ENCODE measurements at regions not wholly inside any gene's neighbourhood (a gene's known extent, or its start where the extent isn't known, plus 50 kb on each side); places are given as distances from the start of the nearest gene placed in this dataset.
"Not testable (repeated sequence)": the region's sequence is repeated elsewhere in the genome, so short reads cannot be mapped to it uniquely, and the experiment has no call there.

GRCh38 chr5:86557920-86558319 is 59.8 kb upstream of the COX7C start:
- no peaks in the 10 kb centered on the region for H3K27me3 ChIP-seq (ENCODE audit: insufficient read depth, low read depth, low read length)
- no peaks in the 10 kb centered on the region for H3K9me2 ChIP-seq (ENCODE audit: insufficient read depth, low read length)
- no peak overlapping the region for H3K4me2 ChIP-seq (ENCODE audit: low read length)
- no peaks in the 10 kb centered on the region for H3K79me2 ChIP-seq (replicated peaks; ENCODE audit: insufficient read depth, low read length)
- H3K9me3 ChIP-seq (ENCODE audit: low read length): no peaks in the 10 kb centered on the region
- H3K4me3 ChIP-seq (ENCODE audit: low read length): no peak overlapping the region
- no peak overlapping the region for H2AFZ ChIP-seq (ENCODE audit: low read depth, low read length)
- no peaks in the 10 kb centered on the region for H3K36me3 ChIP-seq (ENCODE audit: insufficient read depth, low read length)
- TF ChIP-seq SMC3 (conservative IDR thresholded peaks at IDR 0.05; ENCODE audit: poor library complexity) (no peak), CTCF (IDR thresholded peaks at IDR 0.05; ENCODE audit: poor library complexity, severe bottlenecking) (no peak), REST (IDR thresholded peaks at IDR 0.05; ENCODE audit: borderline replicate concordance) (no peak), MXI1 (conservative IDR thresholded peaks at IDR 0.05; ENCODE audit: poor library complexity, severe bottlenecking) (no peak), RAD21 (conservative IDR thresholded peaks at IDR 0.05) (no peak), EZH2 (IDR thresholded peaks at IDR 0.05; ENCODE audit: borderline replicate concordance, insufficient read depth, low read length, poor library complexity, severe bottlenecking) (no peak), TAF1 (IDR thresholded peaks at IDR 0.05; ENCODE audit: low read depth) (no peak), EP300 (conservative IDR thresholded peaks at IDR 0.05; ENCODE audit: poor library complexity, severe bottlenecking) (no peak), POLR2AphosphoS5 (IDR thresholded peaks at IDR 0.05) (no peak)
- no peak overlapping the region for H3K27ac ChIP-seq (ENCODE audit: low read length)
- no peaks in the 10 kb centered on the region for H4K20me1 ChIP-seq (ENCODE audit: insufficient read depth)
- no peaks in the 10 kb centered on the region for H3F3A ChIP-seq (ENCODE audit: insufficient read depth, low read length, poor library complexity, severe bottlenecking)
- no peak overlapping the region for H3K9ac ChIP-seq (ENCODE audit: low read length)

GRCh38 chr5:86565197-86565789 is 52.4 kb upstream of the COX7C start:
- Histone ChIP-seq H3K4me2 (ENCODE audit: low read length) (no peak overlapping the region), H3K27ac (ENCODE audit: low read length) (no peak overlapping the region), H3K9me3 (ENCODE audit: low read length) (no peaks in the 10 kb centered on the region), H3K36me3 (ENCODE audit: insufficient read depth, low read length) (no peaks in the 10 kb centered on the region), H3K4me3 (ENCODE audit: low read length) (no peak overlapping the region), H3K9ac (ENCODE audit: low read length) (no peak overlapping the region), H3K9me2 (ENCODE audit: insufficient read depth, low read length) (no peaks in the 10 kb centered on the region), H2AFZ (ENCODE audit: low read depth, low read length) (no peak overlapping the region), H3K79me2 (replicated peaks; ENCODE audit: insufficient read depth, low read length) (no peaks in the 10 kb centered on the region), H3K27me3 (ENCODE audit: insufficient read depth, low read depth, low read length) (no peaks in the 10 kb centered on the region), H4K20me1 (ENCODE audit: insufficient read depth) (no peaks in the 10 kb centered on the region), H3F3A (ENCODE audit: insufficient read depth, low read length, poor library complexity, severe bottlenecking) (no peaks in the 10 kb centered on the region)
- TF ChIP-seq MXI1 (conservative IDR thresholded peaks at IDR 0.05; ENCODE audit: poor library complexity, severe bottlenecking) (no peak), TAF1 (IDR thresholded peaks at IDR 0.05; ENCODE audit: low read depth) (no peak), RAD21 (conservative IDR thresholded peaks at IDR 0.05) (no peak), POLR2AphosphoS5 (IDR thresholded peaks at IDR 0.05) (no peak), SMC3 (conservative IDR thresholded peaks at IDR 0.05; ENCODE audit: poor library complexity) (no peak), EZH2 (IDR thresholded peaks at IDR 0.05; ENCODE audit: borderline replicate concordance, insufficient read depth, low read length, poor library complexity, severe bottlenecking) (no peak), CTCF (IDR thresholded peaks at IDR 0.05; ENCODE audit: poor library complexity, severe bottlenecking) (no peak), REST (IDR thresholded peaks at IDR 0.05; ENCODE audit: borderline replicate concordance) (no peak), EP300 (conservative IDR thresholded peaks at IDR 0.05; ENCODE audit: poor library complexity, severe bottlenecking) (no peak)

- not testable (repeated sequence) for H3K27me3 ChIP-seq (ENCODE audit: insufficient read depth, low read depth, low read length); H3F3A ChIP-seq (ENCODE audit: insufficient read depth, low read length, poor library complexity, severe bottlenecking); H3K79me2 ChIP-seq (replicated peaks; ENCODE audit: insufficient read depth, low read length); H3K27ac ChIP-seq (ENCODE audit: low read length); H3K36me3 ChIP-seq (ENCODE audit: insufficient read depth, low read length); H3K9me2 ChIP-seq (ENCODE audit: insufficient read depth, low read length); H3K4me2 ChIP-seq (ENCODE audit: low read length); H3K4me3 ChIP-seq (ENCODE audit: low read length); H3K9me3 ChIP-seq (ENCODE audit: low read length); H3K9ac ChIP-seq (ENCODE audit: low read length); H4K20me1 ChIP-seq (ENCODE audit: insufficient read depth); H2AFZ ChIP-seq (ENCODE audit: low read depth, low read length)
These were observed 51.7 kb upstream of the COX7C start for GRCh38 chr5:86566030-86566429.

All from neural cell (in vitro differentiated cells).